Endothelial cell of umbilical vein (primary cell): ENCODE measurements at regions not wholly inside any gene's neighbourhood (a gene's known extent, or its start where the extent isn't known, plus 50 kb on each side); places are given as distances from the start of the nearest gene placed in this dataset.

Source experiments
- BruUV-seq: library from RNA; stranded (reverse); fragments of 400-500 nt; replicated peaks from 2 replicates; lab custom pipeline; 2021; lab: Mats Ljungman, UMichigan
- CTCF ChIA-PET: fragments of 300-600, 350-600 bp; sonication (Branson Sonifier 250); formaldehyde crosslinking; loops from one replicate; lab custom pipeline; 2021; ENCODE audit warnings: antibody characterized with exemption, inconsistent platforms; lab: Charles Lee
- POLR2A ChIA-PET: fragments of 300-600, 350-600 bp; sonication (Branson Sonifier 250); formaldehyde crosslinking; loops from one replicate; lab custom pipeline; 2021; ENCODE audit warnings: antibody characterized with exemption, inconsistent platforms; lab: Charles Lee
- DNase-seq: peaks from one replicate; pipeline ENCODE4 v3.0.0-alpha.2; 2011; ENCODE audit warnings: low read depth, low spot score
- FAIRE-seq: peaks from 2 replicates; lab custom pipeline; 2011; peaks lifted over from hg19 to GRCh38; lab: Jason Lieb, UNC
- H2AFZ ChIP-seq: 2 replicates; pipeline ENCODE4 v1.6.0; 2012; ENCODE audit warnings: low read depth, low read length, control low read depth, inconsistent platforms
- H3K27ac ChIP-seq: 2 replicates; pipeline ENCODE4 v1.5.1; 2011; ENCODE audit warnings: low read depth, mild to moderate bottlenecking, control low read depth, low read length, moderate library complexity; ENCODE audit not compliant: insufficient read depth
- H3K27me3 ChIP-seq, 2 experiments: 2 replicates each; pipeline versions ENCODE4 v1.6.0 to v1.6.1; 2011; ENCODE audit warnings: low read length in 2 of 2, mixed read lengths in 1 of 2; ENCODE audit not compliant: control insufficient read depth in 2 of 2, insufficient read depth in 2 of 2
- H3K36me3 ChIP-seq, 2 experiments: 2 replicates in 1 of 2; 3 replicates in 1 of 2; pipeline ENCODE4 v1.5.1; 2011; ENCODE audit warnings: low read length in 2 of 2, mild to moderate bottlenecking in 1 of 2, moderate library complexity in 1 of 2; ENCODE audit not compliant: control insufficient read depth in 2 of 2, insufficient read depth in 2 of 2; ENCODE audit errors: extremely low read depth in 1 of 2
- H3K4me1 ChIP-seq: 3 replicates; pipeline ENCODE4 v1.5.1; 2011; ENCODE audit warnings: mild to moderate bottlenecking, low read length; ENCODE audit not compliant: control insufficient read depth, insufficient read depth; ENCODE audit errors: extremely low read depth
- H3K4me2 ChIP-seq: 2 replicates; pipeline ENCODE4 v1.6.1; 2011; ENCODE audit warnings: low read length, control low read depth, mixed read lengths; ENCODE audit not compliant: insufficient read depth
- H3K4me3 ChIP-seq, 3 experiments: fragments of 200-600 bp in 1 of 3; sonication (generic), shearing (Covaris generic) in 1 of 3; replicated peaks in 1 of 3; 2 replicates each; pipeline ENCODE4 v1.5.1; 2011 to 2016; ENCODE audit warnings: control low read depth in 3 of 3, low read length in 3 of 3, mild to moderate bottlenecking in 2 of 3, inconsistent platforms in 1 of 3, low read depth in 1 of 3, moderate library complexity in 1 of 3; ENCODE audit not compliant: insufficient read depth in 1 of 3
- H3K79me2 ChIP-seq: 2 replicates; pipeline ENCODE4 v1.6.0; 2012; ENCODE audit warnings: low read length, inconsistent platforms; ENCODE audit not compliant: control insufficient read depth, insufficient read depth
- H3K9ac ChIP-seq: replicated peaks from 2 replicates; pipeline ENCODE3; 2011; ENCODE audit warnings: low read length, control low read depth; ENCODE audit not compliant: insufficient read depth; ENCODE audit errors: extremely low read depth
- H3K9me1 ChIP-seq: replicated peaks from 3 replicates; pipeline ENCODE4 v1.6.0; 2011; ENCODE audit warnings: mild to moderate bottlenecking, low read length; ENCODE audit not compliant: control insufficient read depth, insufficient read depth; ENCODE audit errors: extremely low read depth
- H3K9me3 ChIP-seq: replicated peaks from 2 replicates; pipeline ENCODE4 v1.5.1; 2012; ENCODE audit warnings: low read length, inconsistent platforms; ENCODE audit not compliant: control insufficient read depth, insufficient read depth
- H4K20me1 ChIP-seq: replicated peaks from 2 replicates; pipeline ENCODE3; 2011; ENCODE audit warnings: mild to moderate bottlenecking, low read length; ENCODE audit not compliant: control insufficient read depth, insufficient read depth; ENCODE audit errors: extremely low read depth
- EZH2 ChIP-seq: IDR thresholded peaks from 2 replicates; pipeline ENCODE4 v1.6.1; 2012; ENCODE audit warnings: borderline replicate concordance, low read depth, mild to moderate bottlenecking, moderate library complexity, low read length, inconsistent platforms; ENCODE audit not compliant: severe bottlenecking
- FOS ChIP-seq: IDR thresholded peaks from 2 replicates; pipeline ENCODE4 v1.6.1; 2011; ENCODE audit warnings: mild to moderate bottlenecking, low read length, moderate library complexity, borderline replicate concordance; ENCODE audit not compliant: insufficient read depth
- GATA2 ChIP-seq: IDR thresholded peaks from 2 replicates; pipeline ENCODE4 v1.7.0; 2011; ENCODE audit warnings: low read depth, mild to moderate bottlenecking, moderate library complexity, mixed read lengths, low read length; ENCODE audit not compliant: insufficient read length, insufficient read depth
- JUN ChIP-seq: IDR thresholded peaks from 2 replicates; pipeline ENCODE4 v1.6.1; 2011; ENCODE audit warnings: borderline replicate concordance, low read depth; ENCODE audit not compliant: insufficient read length, insufficient read depth
- MYC ChIP-seq: IDR thresholded peaks from one replicate; pipeline ENCODE4 v1.6.1; 2011; ENCODE audit warnings: mild to moderate bottlenecking, low read depth, low read length
- POLR2A ChIP-seq: IDR thresholded peaks from 2 replicates; pipeline ENCODE4 v1.6.1; 2012; ENCODE audit warnings: low read depth, mild to moderate bottlenecking, control low read depth, low read length
- POLR2AphosphoS5 ChIP-seq: IDR thresholded peaks from 2 replicates; pipeline ENCODE4 v1.6.1; 2012; ENCODE audit warnings: low read depth, mild to moderate bottlenecking, control low read depth, low read length, moderate library complexity; ENCODE audit not compliant: insufficient read depth
- dilution Hi-C: fragments of 300-500 bp; cut with MboI; formaldehyde crosslinking; loops from one replicate; pipeline ENCODE4 v1.15.0; 2019; ENCODE audit warnings: low sequenced_read_pairs; ENCODE audit not compliant: extremely low pct_ligation_motif_present
- intact Hi-C: fragments of 100-400 bp; cut with micrococcal nuclease; formaldehyde crosslinking; loops from one replicate; pipeline ENCODE4 v1.10.0; 2022
- TF ChIP-seq, protein P1 (sequence below), 2 donors: IDR thresholded peaks; 1 replicate in 1 of 2; 2 replicates in 1 of 2; pipeline ENCODE4 v1.5.1; 2011; ENCODE audit warnings: low read length in 2 of 2, mild to moderate bottlenecking in 2 of 2, moderate library complexity in 2 of 2, control low read depth in 1 of 2, inconsistent platforms in 1 of 2, low read depth in 1 of 2; ENCODE audit not compliant: insufficient read depth in 1 of 2; ENCODE audit errors: extremely low read depth in 1 of 2
- TF ChIP-seq, protein P2 (sequence below): IDR thresholded peaks from 2 replicates; pipeline ENCODE4 v1.6.1; 2011; ENCODE audit not compliant: insufficient read depth, insufficient read length

DNA sequence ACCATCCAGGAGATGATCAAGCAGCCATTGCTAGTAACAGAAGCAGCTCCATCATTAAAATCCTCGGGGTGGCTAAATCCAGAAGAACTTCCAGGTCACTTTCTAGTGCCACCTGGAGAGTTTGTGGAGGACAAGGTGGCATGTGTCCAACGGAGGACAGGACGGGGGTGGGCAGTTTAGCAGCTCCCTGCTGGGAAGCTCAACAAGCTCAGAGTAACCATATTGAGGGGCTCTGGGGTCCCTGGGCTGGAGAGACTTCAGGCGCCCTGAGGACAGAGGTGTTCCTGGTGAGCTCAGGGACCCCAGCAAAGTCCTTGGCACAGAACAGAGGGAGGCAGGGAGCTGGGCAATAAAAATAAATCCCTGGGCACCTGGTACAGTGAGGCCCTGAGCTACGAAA lies 140.0 kb upstream of the FHL2 start:
- dilution Hi-C loops (no loop called here), intact Hi-C loops (no loop called here)
- H3K36me3 ChIP-seq: no peaks in the 10 kb centered on the region
- no TSS peak for BruUV-seq
- peaks cover 5% of the 10 kb centered on the region for H3K4me1 ChIP-seq
- H3K27me3 ChIP-seq: peaks cover 5 to 9% of the 10 kb centered on the region in 2 experiments
- FAIRE-seq (no peak), DNase-seq (no peak)
- H4K20me1 ChIP-seq: no peaks in the 10 kb centered on the region
- H3K79me2 ChIP-seq: no peaks in the 10 kb centered on the region
- no peaks in the 10 kb centered on the region for H3K9me1 ChIP-seq
- no peak overlapping the region for H2AFZ ChIP-seq
- H3K27ac ChIP-seq: no peak overlapping the region
- TF ChIP-seq MYC (no peak), POLR2AphosphoS5 (no peak), JUN (no peak), POLR2A (no peak), FOS (no peak), EZH2 (no peak), GATA2 (no peak)
- TF ChIP-seq, protein P1, sequence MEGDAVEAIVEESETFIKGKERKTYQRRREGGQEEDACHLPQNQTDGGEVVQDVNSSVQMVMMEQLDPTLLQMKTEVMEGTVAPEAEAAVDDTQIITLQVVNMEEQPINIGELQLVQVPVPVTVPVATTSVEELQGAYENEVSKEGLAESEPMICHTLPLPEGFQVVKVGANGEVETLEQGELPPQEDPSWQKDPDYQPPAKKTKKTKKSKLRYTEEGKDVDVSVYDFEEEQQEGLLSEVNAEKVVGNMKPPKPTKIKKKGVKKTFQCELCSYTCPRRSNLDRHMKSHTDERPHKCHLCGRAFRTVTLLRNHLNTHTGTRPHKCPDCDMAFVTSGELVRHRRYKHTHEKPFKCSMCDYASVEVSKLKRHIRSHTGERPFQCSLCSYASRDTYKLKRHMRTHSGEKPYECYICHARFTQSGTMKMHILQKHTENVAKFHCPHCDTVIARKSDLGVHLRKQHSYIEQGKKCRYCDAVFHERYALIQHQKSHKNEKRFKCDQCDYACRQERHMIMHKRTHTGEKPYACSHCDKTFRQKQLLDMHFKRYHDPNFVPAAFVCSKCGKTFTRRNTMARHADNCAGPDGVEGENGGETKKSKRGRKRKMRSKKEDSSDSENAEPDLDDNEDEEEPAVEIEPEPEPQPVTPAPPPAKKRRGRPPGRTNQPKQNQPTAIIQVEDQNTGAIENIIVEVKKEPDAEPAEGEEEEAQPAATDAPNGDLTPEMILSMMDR (IDR thresholded peaks at IDR 0.05; ENCODE audit: extremely low read depth in 1 of 2, insufficient read depth in 1 of 2, low read depth in 1 of 2, low read length in 2 of 2): no peak
- TF ChIP-seq, protein P2, sequence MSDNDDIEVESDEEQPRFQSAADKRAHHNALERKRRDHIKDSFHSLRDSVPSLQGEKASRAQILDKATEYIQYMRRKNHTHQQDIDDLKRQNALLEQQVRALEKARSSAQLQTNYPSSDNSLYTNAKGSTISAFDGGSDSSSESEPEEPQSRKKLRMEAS: no peak
- no peak overlapping the region for H3K9ac ChIP-seq
- H3K9me3 ChIP-seq: no peaks in the 10 kb centered on the region
- H3K4me3 ChIP-seq: no peak overlapping the region
- ChIA-PET CTCF (interaction anchor here (1.1 to 2.6 kb wide), 4 partner anchors 8 to 194 kb away, joined by 3 to 9 read pairs (median 6); no protein-coding TSS in a partner anchor), POLR2A (no interaction called here)
- no peak overlapping the region for H3K4me2 ChIP-seq
